HG03565 (cell line): ENCODE measurements at regions not wholly inside any gene's neighbourhood (a gene's known extent, or its start where the extent isn't known, plus 50 kb on each side); places are given as distances from the start of the nearest gene placed in this dataset.

Source experiments
- ATAC-seq: cut with Tn5 transposase; IDR thresholded peaks from one replicate; pipeline ENCODE4 v1.9.1; 2021; ENCODE audit warnings: mild to moderate bottlenecking, moderate library complexity; ENCODE audit not compliant: unreplicated experiment

- ATAC-seq: no peak
Observed at GRCh38 chr10:78817361-78817760, 251.4 kb upstream of the ZMIZ1 start.

- ATAC-seq: no peak
Observed at GRCh38 chr10:78817804-78818203, 251.0 kb upstream of the ZMIZ1 start.

DNA sequence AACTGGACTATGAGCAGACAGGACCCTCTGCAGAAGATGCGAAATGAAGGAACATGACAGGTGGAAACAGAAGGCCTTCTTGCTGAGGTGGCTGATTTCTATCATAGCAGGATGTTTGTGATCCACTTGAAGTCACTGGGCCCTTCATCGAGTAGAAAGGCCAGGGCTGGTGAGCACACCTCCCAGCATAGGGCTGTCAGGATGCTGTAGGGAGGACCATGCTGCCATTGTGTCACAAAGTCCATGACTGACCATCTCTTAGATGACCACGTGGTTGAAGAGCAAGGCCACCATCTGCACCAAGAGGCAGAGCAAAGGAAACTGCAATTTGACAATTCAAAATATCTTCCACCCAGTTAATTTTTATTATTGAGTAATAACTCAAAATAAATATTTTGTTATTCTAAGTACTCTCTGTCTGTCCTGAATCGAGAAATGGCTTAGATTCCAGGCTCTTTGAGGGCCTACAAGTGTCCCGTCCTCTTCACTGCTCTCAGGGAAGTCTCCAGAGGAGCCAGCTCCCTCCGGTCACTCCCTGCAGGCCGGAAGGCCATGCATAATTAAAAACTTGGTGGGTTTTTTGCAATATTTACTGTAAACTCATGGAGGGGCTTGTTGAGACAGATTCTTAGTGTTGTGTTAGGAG lies 249.3 kb upstream of the ZMIZ1 start:
- no peak for ATAC-seq

- no peak for ATAC-seq
Observed at GRCh38 chr10:78820007-78820362, 248.8 kb upstream of the ZMIZ1 start.

DNA sequence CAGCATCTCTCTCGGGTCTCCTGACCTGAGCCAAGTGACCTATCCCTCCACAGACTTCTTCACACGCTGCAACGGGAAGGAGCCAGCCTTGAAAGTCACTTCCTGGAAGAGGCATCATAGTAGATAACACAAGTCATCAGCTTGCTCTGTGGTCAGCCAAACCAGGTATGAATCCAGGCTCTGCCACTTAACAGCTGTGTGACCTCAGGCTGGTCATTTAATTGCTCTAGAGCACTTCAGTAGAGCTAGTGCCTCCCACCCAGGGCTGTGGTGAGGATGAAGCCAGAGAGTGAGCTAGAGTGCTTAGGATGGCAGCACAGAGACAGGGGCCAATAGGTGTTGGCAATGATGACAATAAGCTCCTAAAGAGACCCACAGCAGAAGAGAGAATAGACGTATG lies 247.7 kb upstream of the ZMIZ1 start:
- no peak for ATAC-seq

DNA sequence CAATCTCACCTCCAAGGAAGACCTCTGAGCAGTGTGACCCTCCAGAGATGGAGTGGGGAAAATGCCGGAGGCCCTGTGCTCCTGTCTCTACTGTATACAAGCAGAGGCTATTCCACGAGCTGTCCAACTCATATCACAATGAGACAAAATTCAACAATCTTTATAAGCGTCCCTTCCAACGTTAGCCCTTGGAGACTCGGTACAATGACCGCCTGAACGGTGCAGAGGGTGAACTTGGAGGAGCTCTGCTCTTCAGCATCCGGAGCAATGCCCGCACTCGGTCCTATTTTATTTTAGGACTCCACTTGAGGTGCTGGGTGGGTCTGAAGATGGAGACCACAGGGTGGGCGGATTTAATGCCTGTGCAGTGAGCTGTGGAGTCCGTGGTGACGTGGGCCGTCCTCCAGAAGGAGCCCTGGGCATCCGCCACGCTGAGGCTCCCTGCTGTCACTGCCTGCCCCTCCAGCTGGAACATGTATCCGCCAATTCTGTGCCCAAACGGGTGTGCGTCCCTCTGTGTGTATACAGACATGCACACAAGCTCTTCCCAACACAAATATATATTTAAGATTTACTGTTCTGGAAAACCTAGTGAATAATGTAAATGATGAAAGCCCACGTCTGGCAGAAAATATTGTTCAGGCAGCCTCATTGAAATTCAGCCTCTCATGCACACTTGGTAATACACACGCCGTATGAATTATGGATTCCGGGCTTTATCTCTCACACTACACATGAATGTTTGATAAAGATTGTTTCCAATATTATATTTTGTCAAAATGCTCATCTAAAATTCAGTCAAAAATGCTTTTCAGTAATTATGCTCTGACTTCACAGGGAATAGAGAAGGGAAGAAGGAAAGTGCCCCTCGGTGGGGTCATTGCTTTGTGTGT lies 239.9 kb upstream of the ZMIZ1 start:
- no peak for ATAC-seq

- ATAC-seq: no peak
Observed at GRCh38 chr10:78829565-78829964, 239.2 kb upstream of the ZMIZ1 start.

DNA sequence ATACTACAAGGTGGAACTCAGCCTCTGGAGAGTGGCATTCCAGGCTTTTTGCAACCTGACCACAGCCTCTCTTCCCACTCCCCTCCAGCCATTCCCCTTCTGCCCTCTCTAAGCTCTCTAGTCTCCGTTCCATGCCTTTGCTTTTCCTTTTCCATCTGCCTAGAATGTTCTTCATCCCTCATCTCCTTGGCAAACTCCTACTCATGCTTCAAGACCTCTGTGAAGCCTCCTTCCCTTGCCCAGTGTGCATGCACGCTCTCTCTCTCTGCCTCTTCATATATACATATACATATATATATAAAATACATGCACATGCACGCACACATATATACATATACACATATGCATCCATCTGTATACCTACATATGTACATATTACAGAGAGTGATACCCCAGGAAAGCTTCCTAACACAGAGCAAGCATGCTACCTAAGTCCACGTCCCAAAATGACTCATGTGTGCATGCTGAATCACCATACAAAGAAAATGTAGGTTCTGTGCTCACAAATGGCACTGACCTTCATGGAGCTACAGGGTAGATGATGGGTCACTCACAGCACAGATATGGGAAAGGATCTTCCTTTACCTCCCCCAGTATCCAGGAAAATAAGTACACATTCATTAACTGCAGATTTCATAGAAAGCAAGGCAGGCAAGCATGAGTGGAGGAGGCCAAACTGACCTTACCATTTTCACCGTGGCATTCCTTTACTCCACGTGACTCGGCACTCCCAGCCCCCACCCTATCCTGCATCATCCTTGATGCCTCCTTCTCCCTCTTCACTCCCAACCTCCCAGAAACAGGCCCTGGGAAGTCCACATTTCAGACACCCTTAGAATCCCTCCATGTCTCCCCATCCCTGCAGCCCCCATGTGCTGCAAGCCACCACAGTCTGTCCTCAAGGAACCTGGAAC lies 238.4 kb upstream of the ZMIZ1 start:
- no peak for ATAC-seq

DNA sequence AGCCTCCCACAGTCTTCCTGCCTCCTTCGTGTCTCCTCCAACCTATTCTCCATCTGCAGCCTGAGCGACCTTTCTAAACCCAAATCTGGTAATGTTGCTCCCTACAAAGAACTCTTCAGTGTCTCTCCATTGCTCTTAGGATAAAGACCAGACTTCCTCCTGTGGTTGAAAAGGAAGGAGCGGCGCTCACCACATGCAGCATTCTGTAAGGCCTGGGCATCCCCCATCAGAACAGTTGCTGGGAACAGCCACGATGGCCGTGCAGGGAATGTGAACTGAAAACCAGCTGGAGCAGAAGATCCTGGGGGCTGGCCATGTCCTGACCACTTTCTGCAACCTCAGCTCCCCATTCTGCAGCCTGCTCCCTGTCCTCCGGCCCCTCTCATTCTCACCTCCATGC lies 237.8 kb upstream of the ZMIZ1 start:
- no peak for ATAC-seq

- ATAC-seq: no peak
Observed at GRCh38 chr10:78831461-78831860, 237.3 kb upstream of the ZMIZ1 start.

GRCh38 chr10:78832281-78832680 lies 236.5 kb upstream of the ZMIZ1 start:
- ATAC-seq: no peak

GRCh38 chr10:78838141-78838657 lies 230.6 kb upstream of the ZMIZ1 start:
- no peak for ATAC-seq

DNA sequence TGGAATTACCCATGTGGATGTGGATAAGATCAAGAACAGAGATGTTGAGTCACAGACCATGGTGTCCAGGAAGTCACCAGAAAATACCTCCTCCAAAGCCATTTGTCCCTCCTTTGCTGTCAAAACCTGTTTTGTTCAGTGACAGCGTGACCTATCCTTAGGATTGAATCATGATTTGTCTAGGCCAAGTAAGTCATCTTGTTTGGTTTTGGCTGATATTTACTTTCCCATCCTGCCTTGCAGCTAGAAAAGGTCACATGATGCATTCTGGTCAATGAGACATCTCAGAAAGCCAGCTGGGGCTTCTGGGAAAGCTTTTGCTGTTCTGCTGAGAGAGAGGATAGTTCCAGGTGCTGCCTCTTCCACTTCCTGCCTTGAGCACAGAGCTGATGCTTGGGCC lies 225.3 kb upstream of the ZMIZ1 start:
- no peak for ATAC-seq

DNA sequence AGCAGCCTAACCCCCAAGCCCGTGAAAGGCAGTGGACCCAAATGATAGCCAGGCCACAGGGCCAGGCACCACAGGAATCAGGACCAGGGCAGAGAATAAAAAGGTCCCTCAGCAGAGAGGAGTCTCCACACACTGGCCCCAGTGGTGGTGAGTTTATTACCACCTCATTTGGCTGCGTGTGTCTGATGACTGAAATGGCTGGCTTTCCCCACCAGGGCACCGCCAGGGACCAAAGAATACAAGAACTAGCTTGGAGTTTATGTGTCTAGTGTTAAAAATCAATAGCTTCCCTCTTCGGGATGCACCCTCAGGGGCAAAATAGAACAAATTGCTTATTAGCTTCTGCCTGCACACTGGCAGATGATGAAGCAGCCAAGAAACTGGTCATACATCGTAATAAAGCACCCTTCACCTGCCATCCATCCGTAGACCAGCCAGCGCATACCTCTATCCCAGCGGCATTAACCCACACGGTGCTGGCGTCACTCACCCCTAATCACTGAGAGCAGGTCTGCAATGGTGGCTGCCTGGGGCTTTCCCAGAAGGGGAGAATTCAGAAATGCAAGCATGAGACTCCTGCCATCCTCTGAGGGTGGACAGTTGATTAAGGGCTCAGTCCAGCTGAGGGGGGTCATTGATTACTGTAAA lies 223.7 kb upstream of the ZMIZ1 start:
- no peak for ATAC-seq

DNA sequence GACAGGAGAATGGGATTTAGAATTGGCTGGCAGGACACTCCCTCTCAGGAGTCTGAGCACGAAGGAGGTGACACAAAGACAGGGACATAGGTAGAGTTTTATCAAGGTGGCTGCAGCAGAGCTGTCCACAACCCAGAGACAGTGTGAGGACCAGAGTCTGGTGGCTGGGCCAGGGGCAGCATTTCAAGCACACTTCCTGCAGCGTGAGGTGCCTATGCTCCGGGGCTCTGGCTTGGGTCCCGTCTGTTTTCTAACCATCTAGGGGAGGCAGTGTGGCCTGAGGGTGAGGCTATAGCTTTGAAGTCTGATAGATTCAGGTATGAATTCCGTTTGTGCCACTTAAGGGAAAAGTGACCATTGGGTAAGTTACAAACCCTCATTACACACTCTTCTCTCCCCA lies 222.7 kb upstream of the ZMIZ1 start:
- no peak for ATAC-seq

GRCh38 chr10:78846760-78847159 lies 222.0 kb upstream of the ZMIZ1 start:
- ATAC-seq: no peak

DNA sequence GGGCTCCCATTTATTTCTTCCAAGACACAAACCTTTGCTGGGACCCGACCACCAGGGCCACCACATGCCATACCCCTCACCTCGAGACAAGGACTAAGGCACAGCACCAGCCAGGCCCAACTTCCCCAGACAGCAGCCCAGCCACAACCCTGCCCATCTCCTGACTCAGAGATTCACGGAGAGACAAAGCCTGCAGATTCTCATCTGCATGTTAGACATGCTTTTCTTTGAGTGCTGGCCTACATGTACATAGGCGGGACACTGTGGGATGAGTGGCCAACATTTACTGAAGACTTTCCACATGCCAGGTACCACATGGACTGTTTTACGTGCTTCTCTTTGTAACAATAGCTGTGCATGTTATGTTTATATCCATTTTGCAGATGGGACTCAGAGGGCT lies 221.3 kb upstream of the ZMIZ1 start:
- no peak for ATAC-seq

GRCh38 chr10:78849115-78849514 lies 219.7 kb upstream of the ZMIZ1 start:
- ATAC-seq: no peak

DNA sequence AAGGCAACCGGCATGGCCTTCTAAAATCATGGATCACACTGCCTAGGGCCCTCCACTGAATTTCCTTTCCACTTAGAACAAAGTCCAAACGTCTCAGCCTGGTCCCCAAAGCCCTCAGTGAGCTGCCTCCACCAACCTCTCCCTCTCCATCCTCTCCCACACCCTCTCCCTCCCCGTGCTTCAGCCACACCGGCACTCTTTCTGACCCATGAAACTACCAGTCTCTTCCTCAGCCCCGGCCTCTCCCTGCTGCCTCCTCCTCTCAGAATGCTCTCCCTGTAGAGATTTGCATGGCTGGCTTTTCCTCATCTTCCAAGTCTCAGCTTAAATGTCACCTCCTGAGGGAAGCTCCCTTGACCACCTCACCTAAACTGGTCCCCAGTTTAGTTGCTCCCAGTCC lies 219.0 kb upstream of the ZMIZ1 start:
- ATAC-seq: no peak

DNA sequence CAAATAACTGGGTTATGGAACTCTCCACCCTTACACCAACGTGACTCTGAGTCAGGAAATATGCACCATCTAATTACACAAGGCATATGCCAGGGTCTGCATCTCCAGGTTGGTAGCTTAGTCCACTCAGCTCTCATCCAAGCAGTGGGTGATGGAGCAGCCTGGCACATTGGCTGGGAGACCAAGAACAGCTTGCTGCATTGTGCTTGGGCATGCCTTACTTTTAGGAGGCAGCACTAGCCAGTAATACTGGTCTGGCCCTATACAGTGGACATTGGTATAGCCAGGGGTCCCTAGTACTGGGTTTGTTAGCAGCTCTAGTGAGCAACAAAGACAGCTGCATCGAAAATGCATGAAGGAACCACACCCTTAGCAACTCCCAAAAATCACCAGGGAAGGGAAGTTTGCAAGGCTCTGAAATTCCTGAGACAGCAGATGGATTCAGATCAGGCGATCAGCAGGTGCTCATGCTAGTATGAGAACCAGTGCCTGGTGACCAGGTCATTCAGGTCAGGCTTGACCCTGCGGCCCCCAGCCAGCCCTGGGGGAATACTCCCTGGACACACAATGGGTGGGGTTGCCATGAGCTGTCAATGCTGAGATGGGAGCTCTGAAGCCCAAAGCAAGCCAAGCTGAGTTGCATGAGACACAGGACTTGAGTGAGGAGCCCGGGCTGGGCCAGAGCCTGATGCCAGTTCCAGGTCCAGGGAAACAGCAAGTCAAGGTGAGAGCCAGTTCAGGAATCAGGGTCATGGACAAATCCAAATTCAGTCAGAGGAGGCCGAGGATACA lies 217.9 kb upstream of the ZMIZ1 start:
- no peak for ATAC-seq
